Muscle layer of duodenum (tissue), 2 donors: ENCODE measurements at regions not wholly inside any gene's neighbourhood (a gene's known extent, or its start where the extent isn't known, plus 50 kb on each side); places are given as distances from the start of the nearest gene placed in this dataset.
"Not testable (repeated sequence)": the region's sequence is repeated elsewhere in the genome, so short reads cannot be mapped to it uniquely, and the experiment has no call there.

Experiments used
- H3K27ac ChIP-seq: one replicate; pipeline ENCODE4 v1.7.0; 2013; ENCODE audit warnings: mild to moderate bottlenecking, low read length
- H3K27me3 ChIP-seq: one replicate; pipeline ENCODE4 v1.7.0; 2013; ENCODE audit warnings: low read depth, mild to moderate bottlenecking, control low read depth, low read length
- H3K36me3 ChIP-seq, 2 donors: one replicate each; pipeline ENCODE4 v1.7.0; 2013; ENCODE audit warnings: low read length in 2 of 2, control low read depth in 1 of 2, mild to moderate bottlenecking in 1 of 2; ENCODE audit not compliant: insufficient read depth in 2 of 2, control insufficient read depth in 1 of 2
- H3K4me1 ChIP-seq, 2 donors: one replicate each; pipeline ENCODE4 v1.7.0; 2013; ENCODE audit warnings: low read length in 2 of 2, mild to moderate bottlenecking in 2 of 2, control low read depth in 1 of 2, moderate library complexity in 1 of 2; ENCODE audit not compliant: insufficient read depth in 2 of 2, control insufficient read depth in 1 of 2
- H3K4me3 ChIP-seq, 2 donors: one replicate each; pipeline ENCODE4 v1.7.0; 2013; ENCODE audit warnings: low read length in 2 of 2, low read depth in 1 of 2, mild to moderate bottlenecking in 1 of 2
- H3K9me3 ChIP-seq, 2 donors: one replicate each; pipeline ENCODE4 v1.7.0; 2013; ENCODE audit warnings: low read length in 2 of 2, control low read depth in 1 of 2, mild to moderate bottlenecking in 1 of 2; ENCODE audit not compliant: control insufficient read depth in 1 of 2
- donor health status: healthy.

GRCh38 chr4:77347351-77347966, 190.5 kb downstream of the CCNG2 start:
- Histone ChIP-seq H3K27ac (no peak overlapping the region), H3K9me3 (peaks cover 1 to 9% of the 10 kb centered on the region in 2 donors), H3K27me3 (no peaks in the 10 kb centered on the region)

GRCh38 chr4:77348815-77349214, 191.8 kb downstream of the CCNG2 start:
- Histone ChIP-seq H3K9me3 (no peaks in the 10 kb centered on the region), H3K36me3 (no peaks in the 10 kb centered on the region), H3K27ac (no peak overlapping the region), H3K27me3 (no peaks in the 10 kb centered on the region), H3K4me1 (no peaks in the 10 kb centered on the region), H3K4me3 (no peak overlapping the region)

More at GRCh38 chr4:77347351-77347966, 190.5 kb downstream of the CCNG2 start:
- H3K4me1 ChIP-seq = no peaks in the 10 kb centered on the region
- H3K36me3 ChIP-seq = no peaks in the 10 kb centered on the region
- no peak overlapping the region for H3K4me3 ChIP-seq

GRCh38 chr4:77349364-77349763, 192.4 kb downstream of the CCNG2 start:
- Histone ChIP-seq H3K4me3 (no peak overlapping the region), H3K9me3 (no peaks in the 10 kb centered on the region), H3K27me3 (no peaks in the 10 kb centered on the region), H3K36me3 (no peaks in the 10 kb centered on the region), H3K4me1 (no peaks in the 10 kb centered on the region), H3K27ac (no peak overlapping the region)

- H3K27ac ChIP-seq = no peak overlapping the region
- no peaks in the 10 kb centered on the region for H3K9me3 ChIP-seq
- no peaks in the 10 kb centered on the region for H3K36me3 ChIP-seq
- no peaks in the 10 kb centered on the region for H3K4me1 ChIP-seq
- no peak overlapping the region for H3K4me3 ChIP-seq
- no peaks in the 10 kb centered on the region for H3K27me3 ChIP-seq
Measured at GRCh38 chr4:77349796-77350195, 192.8 kb downstream of the CCNG2 start.

GRCh38 chr4:77352192-77352591, 195.2 kb downstream of the CCNG2 start:
- no peaks in the 10 kb centered on the region for H3K4me1 ChIP-seq
- no peak overlapping the region for H3K27ac ChIP-seq
- no peaks in the 10 kb centered on the region for H3K9me3 ChIP-seq
- H3K27me3 ChIP-seq = no peaks in the 10 kb centered on the region
- H3K36me3 ChIP-seq = no peaks in the 10 kb centered on the region
- no peak overlapping the region for H3K4me3 ChIP-seq

GRCh38 chr4:77353724-77354315, 196.8 kb downstream of the CCNG2 start:
- not testable (repeated sequence) for H3K27ac ChIP-seq, H3K27me3 ChIP-seq, H3K4me1 ChIP-seq, H3K9me3 ChIP-seq, H3K4me3 ChIP-seq, H3K36me3 ChIP-seq

GRCh38 chr4:77354550-77354949, 197.5 kb downstream of the CCNG2 start:
- Histone ChIP-seq H3K9me3 (no peaks in the 10 kb centered on the region), H3K27ac (no peak overlapping the region)

GRCh38 chr4:77355731-77356130, 198.7 kb downstream of the CCNG2 start:
- no peak overlapping the region for H3K4me3 ChIP-seq
- H3K27me3 ChIP-seq = no peaks in the 10 kb centered on the region
- H3K36me3 ChIP-seq = no peaks in the 10 kb centered on the region
- no peak overlapping the region for H3K27ac ChIP-seq
- no peaks in the 10 kb centered on the region for H3K9me3 ChIP-seq
- no peaks in the 10 kb centered on the region for H3K4me1 ChIP-seq

More at GRCh38 chr4:77354550-77354949, 197.5 kb downstream of the CCNG2 start:
- Histone ChIP-seq H3K27me3 (no peaks in the 10 kb centered on the region), H3K4me3 (no peak overlapping the region), H3K4me1 (no peaks in the 10 kb centered on the region), H3K36me3 (no peaks in the 10 kb centered on the region)

- Histone ChIP-seq H3K27me3 (no peaks in the 10 kb centered on the region), H3K27ac (no peak overlapping the region), H3K9me3 (no peaks in the 10 kb centered on the region), H3K36me3 (no peaks in the 10 kb centered on the region), H3K4me1 (no peaks in the 10 kb centered on the region), H3K4me3 (no peak overlapping the region)
Measured at GRCh38 chr4:77358315-77358928, 201.4 kb downstream of the CCNG2 start.

- Histone ChIP-seq H3K4me3 (no peak overlapping the region), H3K4me1 (no peaks in the 10 kb centered on the region), H3K36me3 (no peaks in the 10 kb centered on the region), H3K9me3 (no peaks in the 10 kb centered on the region), H3K27me3 (no peaks in the 10 kb centered on the region), H3K27ac (no peak overlapping the region)
Measured at GRCh38 chr4:77360451-77360850, 203.4 kb downstream of the CCNG2 start.

- H3K36me3 ChIP-seq, H3K27me3 ChIP-seq, H3K27ac ChIP-seq, H3K4me3 ChIP-seq, H3K4me1 ChIP-seq, H3K9me3 ChIP-seq: not testable (repeated sequence)
Measured at GRCh38 chr4:77366876-77367275, 209.9 kb downstream of the CCNG2 start.
